HepG2 (cell line): ENCODE measurements at regions not wholly inside any gene's neighbourhood (a gene's known extent, or its start where the extent isn't known, plus 50 kb on each side); places are given as distances from the start of the nearest gene placed in this dataset.

Experiments
- ATRX ChIP-seq: sonication (generic); formaldehyde crosslinking; IDR thresholded peaks from 2 replicates; pipeline ENCODE4 v1.4.0; 2020; ENCODE audit warnings: missing genetic modification reagents, borderline replicate concordance
- CBX1 ChIP-seq: IDR thresholded peaks from one replicate; pipeline ENCODE4 v1.6.1; 2016; ENCODE audit warnings: antibody characterized with exemption, low read depth
- GLI4 ChIP-seq: sonication (generic); formaldehyde crosslinking; IDR thresholded peaks from 2 replicates; pipeline ENCODE4 v1.5.1; 2020; ENCODE audit warnings: missing genetic modification reagents, mild to moderate bottlenecking, moderate library complexity, borderline replicate concordance
- GTF2F1 ChIP-seq: fragments of 150-350 bp; IDR thresholded peaks from 2 replicates; pipeline ENCODE4 v1.6.1; 2014; ENCODE audit warnings: low read length
- HNRNPUL1 ChIP-seq: fragments of 200-400 bp; formaldehyde crosslinking; IDR thresholded peaks from 2 replicates; pipeline ENCODE4 v1.6.1; 2017; ENCODE audit warnings: low read depth, mild to moderate bottlenecking, low read length, moderate library complexity
- MLLT10 ChIP-seq: sonication (generic); formaldehyde crosslinking; IDR thresholded peaks from 2 replicates; pipeline ENCODE4 v1.4.0; 2020; ENCODE audit warnings: missing genetic modification reagents
- PBX2 ChIP-seq: IDR thresholded peaks from 2 replicates; pipeline ENCODE4 v1.6.1; 2016; ENCODE audit warnings: control low read depth
- PBX3 ChIP-seq: sonication (generic); formaldehyde crosslinking; IDR thresholded peaks from 2 replicates; pipeline ENCODE4 v1.8.1; 2023; ENCODE audit warnings: missing genetic modification reagents, inconsistent platforms, borderline replicate concordance
- RFX3 ChIP-seq: IDR thresholded peaks from 2 replicates; pipeline ENCODE4 v1.6.1; 2016; ENCODE audit warnings: missing biosample characterization, missing genetic modification reagents
- RFXANK ChIP-seq: IDR thresholded peaks from 2 replicates; pipeline ENCODE4 v1.6.1; 2016
- ZNF407 ChIP-seq: sonication (generic); formaldehyde crosslinking; IDR thresholded peaks from one replicate; pipeline ENCODE4 v1.5.1; 2020; ENCODE audit warnings: mild to moderate bottlenecking, missing genetic modification reagents; ENCODE audit errors: not compliant biosample characterization
- ZNF816 ChIP-seq: sonication (generic); formaldehyde crosslinking; IDR thresholded peaks from 2 replicates; pipeline ENCODE4 v1.8.0; 2022; ENCODE audit warnings: missing genetic modification reagents, mild to moderate bottlenecking, borderline replicate concordance

- no peak for TF ChIP-seq ZNF407 (CRISPR knock-in tag)
- no peak for TF ChIP-seq RFXANK (CRISPR knock-in tag)
- TF ChIP-seq RFX3 (CRISPR knock-in tag): no peak
- TF ChIP-seq MLLT10 (CRISPR knock-in tag): no peak
- TF ChIP-seq GTF2F1: no peak
- no peak for TF ChIP-seq PBX3 (CRISPR knock-in tag)
- TF ChIP-seq ZNF816 (CRISPR knock-in tag): no peak
- no peak for TF ChIP-seq PBX2
- no peak for TF ChIP-seq GLI4
- TF ChIP-seq HNRNPUL1: no peak
- TF ChIP-seq ATRX: no peak
- no peak for TF ChIP-seq CBX1
Observed at GRCh38 chr9:22731786-22732185, 285.2 kb downstream of the DMRTA1 start (continued).
